Lower leg skin (tissue), 4 donors: ENCODE measurements at regions not wholly inside any gene's neighbourhood (a gene's known extent, or its start where the extent isn't known, plus 50 kb on each side); places are given as distances from the start of the nearest gene placed in this dataset.

Source experiments
- DNase-seq, 2 donors: peaks; one replicate each; pipeline ENCODE4 v3.0.0-alpha.2; 2019; ENCODE audit warnings: low spot score in 2 of 2
- H3K4me3 ChIP-seq: fragments of 200-600 bp; sonication (generic); 2 replicates; pipeline ENCODE4 v1.5.1; 2017; ENCODE audit warnings: mild to moderate bottlenecking, low read depth; ENCODE audit not compliant: poor library complexity, severe bottlenecking
- POLR2A ChIP-seq, 2 donors: fragments of 450-650 bp; IDR thresholded peaks; one replicate each; pipeline ENCODE4 v1.6.1; 2016 to 2017; ENCODE audit warnings: antibody characterized with exemption in 2 of 2, mild to moderate bottlenecking in 1 of 2, moderate library complexity in 1 of 2
- WGBS, 2 donors: methylation state at CpG; one replicate each; pipeline ENCODE4 v1.1.5; 2018; 5-methylcytosine and 5-hydroxymethylcytosine counted together
- intact Hi-C: fragments of 100-400 bp; cut with DNase I; formaldehyde crosslinking; loops from one replicate; pipeline ENCODE4 v1.15.0; 2023; ENCODE audit warnings: low total_unique reads
- TF ChIP-seq, protein P1 (sequence below), 3 donors: fragments of 450-650 bp; IDR thresholded peaks; one replicate each; pipeline ENCODE4 v1.5.1; 2016; ENCODE audit warnings: antibody characterized with exemption in 3 of 3, mild to moderate bottlenecking in 3 of 3, moderate library complexity in 2 of 3

DNA sequence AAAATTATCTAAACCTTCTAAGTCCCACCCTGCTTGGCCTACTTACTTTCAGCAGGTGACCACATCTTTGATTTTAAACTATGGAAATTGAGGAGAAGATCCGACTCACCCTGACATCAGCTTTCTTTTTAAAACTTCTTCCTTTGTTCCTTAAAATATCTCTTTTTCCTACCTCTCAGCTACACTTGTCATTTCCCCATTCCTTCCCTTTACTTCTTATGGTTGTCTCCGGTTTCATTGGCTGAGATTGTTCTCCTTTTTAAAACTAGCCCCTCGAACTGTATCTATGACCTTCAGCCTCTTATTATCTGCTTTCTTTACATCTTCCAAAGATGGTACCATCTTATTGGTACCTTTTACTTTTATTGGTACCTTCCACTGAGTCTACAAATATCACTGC, 87.8 kb upstream of the NRIP1 start:
- H3K4me3 ChIP-seq = no peak overlapping the region
- 73 to 78% methylated on average over 3 of the region's 3 CpGs for WGBS, 2 donors
- DNase-seq = no peak
- intact Hi-C loops = no loop called here
- TF ChIP-seq, protein P1, sequence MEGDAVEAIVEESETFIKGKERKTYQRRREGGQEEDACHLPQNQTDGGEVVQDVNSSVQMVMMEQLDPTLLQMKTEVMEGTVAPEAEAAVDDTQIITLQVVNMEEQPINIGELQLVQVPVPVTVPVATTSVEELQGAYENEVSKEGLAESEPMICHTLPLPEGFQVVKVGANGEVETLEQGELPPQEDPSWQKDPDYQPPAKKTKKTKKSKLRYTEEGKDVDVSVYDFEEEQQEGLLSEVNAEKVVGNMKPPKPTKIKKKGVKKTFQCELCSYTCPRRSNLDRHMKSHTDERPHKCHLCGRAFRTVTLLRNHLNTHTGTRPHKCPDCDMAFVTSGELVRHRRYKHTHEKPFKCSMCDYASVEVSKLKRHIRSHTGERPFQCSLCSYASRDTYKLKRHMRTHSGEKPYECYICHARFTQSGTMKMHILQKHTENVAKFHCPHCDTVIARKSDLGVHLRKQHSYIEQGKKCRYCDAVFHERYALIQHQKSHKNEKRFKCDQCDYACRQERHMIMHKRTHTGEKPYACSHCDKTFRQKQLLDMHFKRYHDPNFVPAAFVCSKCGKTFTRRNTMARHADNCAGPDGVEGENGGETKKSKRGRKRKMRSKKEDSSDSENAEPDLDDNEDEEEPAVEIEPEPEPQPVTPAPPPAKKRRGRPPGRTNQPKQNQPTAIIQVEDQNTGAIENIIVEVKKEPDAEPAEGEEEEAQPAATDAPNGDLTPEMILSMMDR (IDR thresholded peaks at IDR 0.05) = no peak
- no peak for TF ChIP-seq POLR2A (IDR thresholded peaks at IDR 0.05)

DNA sequence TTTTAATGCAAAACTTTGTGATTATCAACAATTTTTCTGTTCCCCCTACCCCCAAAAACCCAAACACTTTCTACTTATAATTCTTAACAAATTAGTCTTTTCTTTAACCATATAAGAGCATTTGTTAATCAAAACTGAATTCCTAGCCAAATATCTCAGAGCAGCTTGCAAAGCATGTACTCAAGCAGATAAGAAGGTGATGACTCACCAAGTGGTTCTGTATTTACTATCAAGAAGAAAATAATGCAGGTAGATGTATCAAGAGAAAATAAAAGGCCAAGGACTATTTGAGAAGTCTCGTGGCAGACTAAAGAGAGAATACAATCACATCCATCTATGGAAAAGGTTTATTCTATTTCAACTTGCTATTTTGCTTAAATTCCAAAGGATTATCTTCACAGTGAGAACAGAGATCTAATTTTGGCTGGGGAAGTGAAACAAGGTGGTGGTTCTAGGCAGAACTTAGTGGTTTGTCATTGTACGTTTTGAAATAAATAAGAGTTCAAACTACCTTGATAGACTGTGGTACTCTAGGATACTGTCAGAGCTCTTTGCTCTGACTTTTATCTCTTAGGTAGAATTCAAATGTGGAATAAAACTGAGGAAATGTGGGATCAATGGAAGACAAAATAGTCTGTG, 94.7 kb upstream of the NRIP1 start:
- H3K4me3 ChIP-seq = no peak overlapping the region
- no peak for TF ChIP-seq POLR2A (IDR thresholded peaks at IDR 0.05)
- TF ChIP-seq, protein P1 (IDR thresholded peaks at IDR 0.05) = no peak
- intact Hi-C loops = no loop called here
- 73 to 83% methylated on average over 2 of the region's 2 CpGs for WGBS, 2 donors
- no peak for DNase-seq

DNA sequence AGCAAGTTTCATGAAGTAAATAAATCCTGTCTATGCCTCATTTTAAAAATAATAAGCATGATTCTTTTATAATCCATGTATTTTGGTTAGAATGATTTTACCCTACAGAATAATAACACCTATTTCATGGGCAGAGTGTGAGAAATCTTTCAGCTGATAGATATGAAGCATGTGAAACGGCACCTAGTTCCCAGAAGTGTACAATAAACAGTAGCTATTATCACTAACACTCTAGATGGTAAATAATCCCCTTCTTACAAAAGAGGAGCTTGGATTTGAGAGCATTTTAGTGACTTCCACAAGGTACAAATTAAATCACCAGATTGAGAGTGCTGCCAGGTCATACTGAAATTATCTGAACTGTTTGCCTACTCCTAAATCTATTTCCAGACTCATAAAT, 95.3 kb upstream of the NRIP1 start:
- 85 to 88% methylated on average over 1 of the region's 1 CpG for WGBS, 2 donors
- H3K4me3 ChIP-seq = no peak overlapping the region
- intact Hi-C loops = no loop called here
- TF ChIP-seq, protein P1 (IDR thresholded peaks at IDR 0.05) = no peak
- no peak for TF ChIP-seq POLR2A (IDR thresholded peaks at IDR 0.05)
- DNase-seq = no peak

DNA sequence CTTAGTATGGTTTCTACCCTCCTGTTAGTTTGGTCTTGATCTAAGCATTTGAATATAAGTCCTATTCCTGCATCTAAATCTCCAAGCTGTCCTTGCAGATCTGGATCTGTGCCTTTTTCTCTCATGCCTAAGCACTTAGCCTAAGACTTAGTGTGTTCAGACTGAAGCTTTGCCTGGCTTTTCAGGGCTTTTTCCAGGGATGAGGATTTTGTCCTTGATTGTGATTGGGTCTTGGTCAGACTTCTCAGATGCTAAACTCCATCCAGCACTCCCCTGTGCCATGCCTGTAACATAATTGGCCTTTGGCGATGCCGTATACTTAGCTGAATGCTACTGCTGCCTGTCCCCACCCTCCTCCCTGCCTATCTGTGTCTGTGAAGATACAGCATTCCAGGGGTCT, 98.1 kb upstream of the NRIP1 start:
- 71 to 85% methylated on average over 2 of the region's 2 CpGs for WGBS, 2 donors
- DNase-seq = no peak
- intact Hi-C loops = no loop called here
- TF ChIP-seq POLR2A (IDR thresholded peaks at IDR 0.05) = no peak
- TF ChIP-seq, protein P1 (IDR thresholded peaks at IDR 0.05) = no peak
- H3K4me3 ChIP-seq = no peak overlapping the region

DNA sequence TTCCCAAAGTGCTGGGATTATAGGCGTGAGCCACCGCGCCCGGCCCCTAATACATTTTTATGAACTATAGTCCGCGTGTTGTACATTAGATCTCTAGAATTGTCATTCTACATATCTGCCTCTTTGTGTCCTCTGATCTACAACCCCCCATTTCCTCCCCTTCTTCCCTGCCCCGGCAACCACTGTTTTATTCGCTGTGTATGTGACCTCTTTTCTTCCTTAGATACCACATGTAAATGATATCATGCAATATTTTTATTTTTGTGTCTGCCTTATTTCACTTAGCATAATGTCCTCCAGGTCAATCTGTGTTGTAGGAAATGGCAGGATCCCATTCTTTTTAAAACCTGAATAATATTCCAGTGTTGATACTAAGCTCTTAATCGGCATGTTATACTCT, 99.5 kb upstream of the NRIP1 start:
- intact Hi-C loops = no loop called here
- 92 to 93% methylated on average over 9 of the region's 9 CpGs for WGBS, 2 donors
- TF ChIP-seq, protein P1 (IDR thresholded peaks at IDR 0.05) = no peak
- TF ChIP-seq POLR2A (IDR thresholded peaks at IDR 0.05) = no peak
- H3K4me3 ChIP-seq = no peak overlapping the region
- no peak for DNase-seq

DNA sequence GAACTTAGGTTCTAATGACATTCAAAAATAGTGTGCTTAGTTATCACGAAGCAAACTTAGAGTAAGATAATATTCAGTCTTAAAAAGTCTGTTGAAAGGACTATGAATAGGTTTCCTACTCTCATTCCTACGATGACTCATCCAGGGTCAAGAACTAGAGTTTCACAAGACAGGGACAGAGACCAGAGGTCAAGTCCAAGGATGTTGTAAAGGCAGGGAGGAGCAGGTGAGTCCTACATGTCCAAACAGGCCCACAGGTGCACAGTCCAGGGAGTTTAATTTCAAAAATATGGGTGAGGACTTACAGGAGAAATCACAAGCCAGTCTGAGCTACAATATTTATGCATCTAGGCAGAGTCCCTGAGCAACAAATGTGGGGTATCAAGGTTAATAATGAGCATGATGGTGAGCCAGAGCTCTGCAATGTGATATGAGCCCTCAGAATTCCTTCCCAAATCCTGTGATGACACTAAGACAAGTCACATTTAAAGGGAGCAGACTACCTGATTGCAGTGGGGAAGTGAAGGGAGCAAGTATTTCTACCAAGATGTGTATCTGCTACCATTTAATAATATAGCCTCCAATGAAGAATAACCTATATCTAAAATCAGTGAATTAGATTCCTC, 100.0 kb upstream of the NRIP1 start:
- TF ChIP-seq, protein P1 (IDR thresholded peaks at IDR 0.05) = no peak
- TF ChIP-seq POLR2A (IDR thresholded peaks at IDR 0.05) = no peak
- 76 to 80% methylated on average over 2 of the region's 2 CpGs for WGBS, 2 donors
- DNase-seq = no peak
- intact Hi-C loops = no loop called here
- no peak overlapping the region for H3K4me3 ChIP-seq
